ENCODE measurements at regions not wholly inside any gene's neighbourhood (a gene's known extent, or its start where the extent isn't known, plus 50 kb on each side); places are given as distances from the start of the nearest gene placed in this dataset.
"Not testable (repeated sequence)": the region's sequence is repeated elsewhere in the genome, so short reads cannot be mapped to it uniquely, and the experiment has no call there.

- DNase-seq (ENCODE audit: low read depth in 2 of 2, low spot score in 1 of 2): no peak
Measured at GRCh38 chr1:30533796-30534550, 189.4 kb downstream of the MATN1 start.

GRCh38 chr1:30533141-30533540, 190.2 kb downstream of the MATN1 start:
- DNase-seq (ENCODE audit: low read depth in 2 of 2, low spot score in 1 of 2): no peak

- DNase-seq (ENCODE audit: low read depth in 2 of 2, low spot score in 1 of 2): no peak
Measured at GRCh38 chr1:30532621-30533020, 190.8 kb downstream of the MATN1 start.

GRCh38 chr1:30527511-30528140, 195.8 kb downstream of the MATN1 start:
- DNase-seq (ENCODE audit: low read depth in 2 of 2, low spot score in 1 of 2): no peak

- no peak for DNase-seq (ENCODE audit: low read depth in 2 of 2, low spot score in 1 of 2)
Measured at GRCh38 chr1:30526652-30527345, 196.6 kb downstream of the MATN1 start.

- DNase-seq (ENCODE audit: low read depth in 2 of 2, low spot score in 1 of 2): no peak
Measured at GRCh38 chr1:30525971-30526651, 197.3 kb downstream of the MATN1 start.

- no peak for DNase-seq (ENCODE audit: low read depth in 2 of 2, low spot score in 1 of 2)
Measured at GRCh38 chr1:30525631-30525970, 197.8 kb downstream of the MATN1 start.

GRCh38 chr1:30524840-30525617, 198.4 kb downstream of the MATN1 start:
- DNase-seq (ENCODE audit: low read depth in 2 of 2, low spot score in 1 of 2): no peak

- not testable (repeated sequence) for DNase-seq (ENCODE audit: low read depth in 2 of 2, low spot score in 1 of 2)
Measured at GRCh38 chr1:30524025-30524555, 199.3 kb downstream of the MATN1 start.

- no peak for DNase-seq (ENCODE audit: low read depth in 2 of 2, low spot score in 1 of 2)
Measured at GRCh38 chr1:30523055-30524020, 200.0 kb downstream of the MATN1 start.

- DNase-seq (ENCODE audit: low read depth in 2 of 2, low spot score in 1 of 2): no peak
Measured at GRCh38 chr1:30522031-30523004, 201.1 kb downstream of the MATN1 start.

GRCh38 chr1:30521261-30521865, 202.0 kb downstream of the MATN1 start:
- no peak for DNase-seq (ENCODE audit: low read depth in 2 of 2, low spot score in 1 of 2)

GRCh38 chr1:30520476-30520875, 202.9 kb downstream of the MATN1 start:
- DNase-seq (ENCODE audit: low read depth in 2 of 2, low spot score in 1 of 2): no peak

- no peak for DNase-seq (ENCODE audit: low read depth in 2 of 2, low spot score in 1 of 2)
Measured at GRCh38 chr1:30519201-30519763, 204.1 kb downstream of the MATN1 start.

GRCh38 chr1:30518696-30519095, 204.7 kb downstream of the MATN1 start:
- no peak for DNase-seq (ENCODE audit: low read depth in 2 of 2, low spot score in 1 of 2)

GRCh38 chr1:30518186-30518585, 205.2 kb downstream of the MATN1 start:
- DNase-seq (ENCODE audit: low read depth in 2 of 2, low spot score in 1 of 2): no peak

- DNase-seq (ENCODE audit: low read depth in 2 of 2, low spot score in 1 of 2): not testable (repeated sequence)
Measured at GRCh38 chr1:30517666-30518065, 205.7 kb downstream of the MATN1 start.

GRCh38 chr1:30517241-30517640, 206.1 kb downstream of the MATN1 start:
- not testable (repeated sequence) for DNase-seq (ENCODE audit: low read depth in 2 of 2, low spot score in 1 of 2)

All from stimulated activated CD8-positive, alpha-beta memory T cell treated with anti-CD3 and anti-CD28 coated beads, Interleukin-4, amount 100 ng/mL, for 1 hour (primary cell).